ENCODE measurements at regions not wholly inside any gene's neighbourhood (a gene's known extent, or its start where the extent isn't known, plus 50 kb on each side); places are given as distances from the start of the nearest gene placed in this dataset.

GRCh38 chr21:16837721-16838120 is 675.1 kb upstream of the CXADR start:
- Histone ChIP-seq H3K36me3 (ENCODE audit: low read depth) (no peaks in the 10 kb centered on the region), H3K4me3 (ENCODE audit: severe bottlenecking) (no peak overlapping the region), H3K4me1 (ENCODE audit: insufficient read depth, poor library complexity, severe bottlenecking) (no peaks in the 10 kb centered on the region), H3K9me3 (ENCODE audit: severe bottlenecking) (no peaks in the 10 kb centered on the region), H3K27me3 (ENCODE audit: insufficient read depth, poor library complexity, severe bottlenecking) (peaks cover 3% of the 10 kb centered on the region), H3K27ac (ENCODE audit: poor library complexity, severe bottlenecking) (no peak overlapping the region)
- DNase-seq (ENCODE audit: low spot score) (no peak), ATAC-seq (ENCODE audit: low read depth) (no peak)
- TF ChIP-seq CTCF (IDR thresholded peaks at IDR 0.05; ENCODE audit: poor library complexity, severe bottlenecking): no peak

- Histone ChIP-seq H3K27ac (ENCODE audit: poor library complexity, severe bottlenecking) (no peak overlapping the region), H3K9me3 (ENCODE audit: severe bottlenecking) (no peaks in the 10 kb centered on the region), H3K4me1 (ENCODE audit: insufficient read depth, poor library complexity, severe bottlenecking) (no peaks in the 10 kb centered on the region), H3K4me3 (ENCODE audit: severe bottlenecking) (no peak overlapping the region), H3K36me3 (ENCODE audit: low read depth) (no peaks in the 10 kb centered on the region), H3K27me3 (ENCODE audit: insufficient read depth, poor library complexity, severe bottlenecking) (peaks cover 3% of the 10 kb centered on the region)
- no peak for TF ChIP-seq CTCF (IDR thresholded peaks at IDR 0.05; ENCODE audit: poor library complexity, severe bottlenecking)
- DNase-seq (ENCODE audit: low spot score) (no peak), ATAC-seq (ENCODE audit: low read depth) (no peak)
These were observed 674.5 kb upstream of the CXADR start for GRCh38 chr21:16838331-16838730.

GRCh38 chr21:16840538-16840937 is 672.3 kb upstream of the CXADR start:
- H3K27me3 ChIP-seq (ENCODE audit: insufficient read depth, poor library complexity, severe bottlenecking): peaks cover 3% of the 10 kb centered on the region
- TF ChIP-seq CTCF (IDR thresholded peaks at IDR 0.05; ENCODE audit: poor library complexity, severe bottlenecking): no peak
- no peaks in the 10 kb centered on the region for H3K36me3 ChIP-seq (ENCODE audit: low read depth)
- H3K4me3 ChIP-seq (ENCODE audit: severe bottlenecking): no peak overlapping the region
- no peaks in the 10 kb centered on the region for H3K4me1 ChIP-seq (ENCODE audit: insufficient read depth, poor library complexity, severe bottlenecking)
- no peak for ATAC-seq (ENCODE audit: low read depth)
- H3K27ac ChIP-seq (ENCODE audit: poor library complexity, severe bottlenecking): no peak overlapping the region
- DNase-seq (ENCODE audit: low spot score): no peak
- no peaks in the 10 kb centered on the region for H3K9me3 ChIP-seq (ENCODE audit: severe bottlenecking)

- H3K9me3 ChIP-seq (ENCODE audit: severe bottlenecking): no peaks in the 10 kb centered on the region
- H3K27ac ChIP-seq (ENCODE audit: poor library complexity, severe bottlenecking): no peak overlapping the region
- no peak overlapping the region for H3K4me3 ChIP-seq (ENCODE audit: severe bottlenecking)
- H3K4me1 ChIP-seq (ENCODE audit: insufficient read depth, poor library complexity, severe bottlenecking): no peaks in the 10 kb centered on the region
- DNase-seq (ENCODE audit: low spot score) (no peak), ATAC-seq (ENCODE audit: low read depth) (no peak)
- H3K36me3 ChIP-seq (ENCODE audit: low read depth): no peaks in the 10 kb centered on the region
- H3K27me3 ChIP-seq (ENCODE audit: insufficient read depth, poor library complexity, severe bottlenecking): no peaks in the 10 kb centered on the region
- no peak for TF ChIP-seq CTCF (IDR thresholded peaks at IDR 0.05; ENCODE audit: poor library complexity, severe bottlenecking)
These were observed 670.7 kb upstream of the CXADR start for GRCh38 chr21:16841975-16842695.

- no peak for TF ChIP-seq CTCF (IDR thresholded peaks at IDR 0.05; ENCODE audit: poor library complexity, severe bottlenecking)
- Histone ChIP-seq H3K4me3 (ENCODE audit: severe bottlenecking) (no peak overlapping the region), H3K9me3 (ENCODE audit: severe bottlenecking) (no peaks in the 10 kb centered on the region), H3K27ac (ENCODE audit: poor library complexity, severe bottlenecking) (no peak overlapping the region), H3K36me3 (ENCODE audit: low read depth) (no peaks in the 10 kb centered on the region), H3K27me3 (ENCODE audit: insufficient read depth, poor library complexity, severe bottlenecking) (no peaks in the 10 kb centered on the region), H3K4me1 (ENCODE audit: insufficient read depth, poor library complexity, severe bottlenecking) (no peaks in the 10 kb centered on the region)
- no peak for ATAC-seq (ENCODE audit: low read depth)
- no peak for DNase-seq (ENCODE audit: low spot score)
These were observed 670.2 kb upstream of the CXADR start for GRCh38 chr21:16842696-16843035.

Data from RWPE2 (cell line).